Heart left ventricle (tissue), 13 donors: ENCODE measurements at regions not wholly inside any gene's neighbourhood (a gene's known extent, or its start where the extent isn't known, plus 50 kb on each side); places are given as distances from the start of the nearest gene placed in this dataset.

Experiments
- POLR2A ChIP-seq, 2 donors: fragments of 450-650 bp; IDR thresholded peaks; one replicate each; pipeline ENCODE4 v1.6.1; 2017; ENCODE audit warnings: antibody characterized with exemption in 2 of 2, mild to moderate bottlenecking in 2 of 2, moderate library complexity in 2 of 2
- TF ChIP-seq, protein P1 (sequence below), 12 donors: fragments of 200-600 bp; sonication (generic) in 4 of 12; IDR thresholded peaks; one replicate each; pipeline versions ENCODE4 v1.5.0 to v1.8.0; 2018 to 2022; ENCODE audit warnings: antibody characterized with exemption in 12 of 12, mild to moderate bottlenecking in 5 of 12
- donor health status: ischemic (EF 13 %, LVEDD 7.1; RV severe dilation, severe dysfunction).
- donor health status: DM: no; HTN: yes; CAD: no.
- donor health status: DM: no; HTN: no; CAD: no.
- donor health status: ischemic (EF 25% LVEDD 6.9; RV normal size, moderate dysfunction).
- donor health status: ischemic (EF 25% LVEDD 5.7; RV mildly dilated, moderate dysfunction).
- donor health status: ischemic (EF 35%, LVEDD 5.7; RV mildly dilated, moderate dysfunction).
- donor health status: nonischemic (EF 11% LVEDD 7.7; RV severe dilation, severe dysfunction).
- donor health status: DM: yes; HTN: yes; CAD: no.
- donor health status: PGD.
- donor health status: ischemic (EF 29% LVEDD 5.4; RV normal size, mild dysfunction).
- donor health status: nonischemic (EF 23%, LVEDD 6.1; RV moderate dilation, normal function).

DNA sequence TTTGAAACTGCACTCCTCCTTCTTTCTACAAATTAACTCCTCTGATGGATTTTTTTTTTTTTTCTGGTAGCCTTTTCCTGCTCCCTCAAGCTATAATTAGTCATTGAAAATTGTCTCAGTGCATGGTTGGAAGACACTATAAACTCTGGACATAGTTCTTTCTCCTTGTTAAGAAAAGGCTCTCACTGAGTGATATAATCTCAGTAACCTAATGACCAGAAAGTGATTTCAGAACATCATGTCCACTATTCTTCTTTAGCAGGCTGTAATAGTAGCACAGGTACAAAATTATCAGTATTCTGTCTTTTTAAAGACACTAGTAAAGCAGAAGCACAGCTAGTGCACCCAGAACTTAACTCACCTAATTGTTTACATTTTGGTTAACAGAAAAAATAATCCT, 752.6 kb upstream of the PHF14 start:
- TF ChIP-seq, protein P1, sequence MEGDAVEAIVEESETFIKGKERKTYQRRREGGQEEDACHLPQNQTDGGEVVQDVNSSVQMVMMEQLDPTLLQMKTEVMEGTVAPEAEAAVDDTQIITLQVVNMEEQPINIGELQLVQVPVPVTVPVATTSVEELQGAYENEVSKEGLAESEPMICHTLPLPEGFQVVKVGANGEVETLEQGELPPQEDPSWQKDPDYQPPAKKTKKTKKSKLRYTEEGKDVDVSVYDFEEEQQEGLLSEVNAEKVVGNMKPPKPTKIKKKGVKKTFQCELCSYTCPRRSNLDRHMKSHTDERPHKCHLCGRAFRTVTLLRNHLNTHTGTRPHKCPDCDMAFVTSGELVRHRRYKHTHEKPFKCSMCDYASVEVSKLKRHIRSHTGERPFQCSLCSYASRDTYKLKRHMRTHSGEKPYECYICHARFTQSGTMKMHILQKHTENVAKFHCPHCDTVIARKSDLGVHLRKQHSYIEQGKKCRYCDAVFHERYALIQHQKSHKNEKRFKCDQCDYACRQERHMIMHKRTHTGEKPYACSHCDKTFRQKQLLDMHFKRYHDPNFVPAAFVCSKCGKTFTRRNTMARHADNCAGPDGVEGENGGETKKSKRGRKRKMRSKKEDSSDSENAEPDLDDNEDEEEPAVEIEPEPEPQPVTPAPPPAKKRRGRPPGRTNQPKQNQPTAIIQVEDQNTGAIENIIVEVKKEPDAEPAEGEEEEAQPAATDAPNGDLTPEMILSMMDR (IDR thresholded peaks at IDR 0.05): no peak
- TF ChIP-seq POLR2A (IDR thresholded peaks at IDR 0.05): no peak
